G401.6 (cell line): ENCODE measurements at regions not wholly inside any gene's neighbourhood (a gene's known extent, or its start where the extent isn't known, plus 50 kb on each side); places are given as distances from the start of the nearest gene placed in this dataset.
"Not testable (repeated sequence)": the region's sequence is repeated elsewhere in the genome, so short reads cannot be mapped to it uniquely, and the experiment has no call there.

Source experiments
- FAIRE-seq: peaks from 2 replicates; lab custom pipeline; 2012; peaks lifted over from hg19 to GRCh38; lab: Jason Lieb, UNC

GRCh38 chr2:217585362-217585761 is 417.4 kb downstream of the TNS1 start:
- no peak for FAIRE-seq

- not testable (repeated sequence) for FAIRE-seq
These were observed 422.4 kb downstream of the TNS1 start for GRCh38 chr2:217580407-217580806.

- FAIRE-seq, result no peak
These were observed 429.2 kb downstream of the TNS1 start for GRCh38 chr2:217573571-217573970.

GRCh38 chr2:217570394-217570793 is 432.4 kb downstream of the TNS1 start:
- FAIRE-seq, result no peak

- no peak for FAIRE-seq
These were observed 434.4 kb downstream of the TNS1 start for GRCh38 chr2:217568289-217568971.

GRCh38 chr2:217563565-217563964 is 439.2 kb downstream of the TNS1 start:
- FAIRE-seq, result no peak

GRCh38 chr2:217562871-217563480 is 439.8 kb downstream of the TNS1 start:
- FAIRE-seq, result no peak

GRCh38 chr2:217559084-217559483 is 443.7 kb downstream of the TNS1 start:
- FAIRE-seq, result no peak

GRCh38 chr2:217555081-217555876 is 447.5 kb downstream of the TNS1 start:
- FAIRE-seq, result no peak

GRCh38 chr2:217553679-217554078 is 449.1 kb downstream of the TNS1 start:
- no peak for FAIRE-seq

- no peak for FAIRE-seq
These were observed 449.6 kb downstream of the TNS1 start for GRCh38 chr2:217553202-217553601.

- FAIRE-seq, result no peak
These were observed 450.7 kb downstream of the TNS1 start for GRCh38 chr2:217552081-217552480.

GRCh38 chr2:217551252-217551899 is 451.4 kb downstream of the TNS1 start:
- no peak for FAIRE-seq

GRCh38 chr2:217539126-217539525 is 463.7 kb downstream of the TNS1 start:
- FAIRE-seq, result no peak

- no peak for FAIRE-seq
These were observed 464.1 kb downstream of the TNS1 start for GRCh38 chr2:217538719-217539118.

- no peak for FAIRE-seq
These were observed 466.7 kb downstream of the TNS1 start for GRCh38 chr2:217535957-217536708.

GRCh38 chr2:217530392-217531090 is 472.3 kb downstream of the TNS1 start:
- no peak for FAIRE-seq

GRCh38 chr2:217529271-217529670 is 473.5 kb downstream of the TNS1 start:
- no peak for FAIRE-seq

GRCh38 chr2:217527590-217528202 is 475.1 kb downstream of the TNS1 start:
- no peak for FAIRE-seq

GRCh38 chr2:217525076-217525475 is 477.7 kb downstream of the TNS1 start:
- no peak for FAIRE-seq

- FAIRE-seq, result no peak
These were observed 479.5 kb downstream of the TNS1 start for GRCh38 chr2:217523286-217523685.
